ENCODE measurements at regions not wholly inside any gene's neighbourhood (a gene's known extent, or its start where the extent isn't known, plus 50 kb on each side); places are given as distances from the start of the nearest gene placed in this dataset.

GRCh38 chr2:128409326-128410034, 90.8 kb upstream of the HS6ST1 start:
- no peak for DNase-seq
- TF ChIP-seq CTCF (IDR thresholded peaks at IDR 0.05) = no peak
- POLR2A ChIA-PET = no interaction called here

GRCh38 chr2:128410035-128410757, 91.5 kb upstream of the HS6ST1 start:
- Histone ChIP-seq H3K9me3 (ENCODE audit: control insufficient read depth in 1 of 2, insufficient read depth in 1 of 2, low read length in 2 of 2) (peaks cover 0 to 10% of the 10 kb centered on the region in 2 experiments), H3K4me3 (ENCODE audit: low read length) (no peak overlapping the region), H3K27me3 (ENCODE audit: control insufficient read depth in 1 of 2, insufficient read depth in 2 of 2, low read length in 2 of 2) (no peaks in the 10 kb centered on the region), H3K27ac (ENCODE audit: low read depth in 1 of 2, low read length in 2 of 2) (no peak overlapping the region), H3K36me3 (ENCODE audit: insufficient read depth, low read length) (no peaks in the 10 kb centered on the region), H3K4me1 (ENCODE audit: insufficient read depth, low read length) (no peaks in the 10 kb centered on the region)
- Mint-ChIP-seq H3K27ac (no peak overlapping the region), H3K9me3 (no peaks in the 10 kb centered on the region), H3K4me3 (no peak overlapping the region), H3K27me3 (no peaks in the 10 kb centered on the region), H3K36me3 (ENCODE audit: low read depth) (no peaks in the 10 kb centered on the region), H3K4me1 (ENCODE audit: low read depth) (no peaks in the 10 kb centered on the region)
- intact Hi-C loops (cut with DNase I, micrococcal nuclease) = no loop called here
- DNase-seq = no peak
- no peak for TF ChIP-seq CTCF (IDR thresholded peaks at IDR 0.05)
- ChIA-PET CTCF (no interaction called here), POLR2A (no interaction called here)
- ATAC-seq (ENCODE audit: poor library complexity) = no peak

More at GRCh38 chr2:128409326-128410034, 90.8 kb upstream of the HS6ST1 start:
- Mint-ChIP-seq H3K27ac (no peak overlapping the region), H3K9me3 (no peaks in the 10 kb centered on the region), H3K4me1 (ENCODE audit: low read depth) (no peaks in the 10 kb centered on the region), H3K36me3 (ENCODE audit: low read depth) (no peaks in the 10 kb centered on the region), H3K27me3 (no peaks in the 10 kb centered on the region), H3K4me3 (no peak overlapping the region)
- Histone ChIP-seq H3K27ac (ENCODE audit: low read depth in 1 of 2, low read length in 2 of 2) (no peak overlapping the region), H3K9me3 (ENCODE audit: control insufficient read depth in 1 of 2, insufficient read depth in 1 of 2, low read length in 2 of 2) (peaks cover 0 to 10% of the 10 kb centered on the region in 2 experiments), H3K27me3 (ENCODE audit: control insufficient read depth in 1 of 2, insufficient read depth in 2 of 2, low read length in 2 of 2) (no peaks in the 10 kb centered on the region), H3K4me1 (ENCODE audit: insufficient read depth, low read length) (no peaks in the 10 kb centered on the region), H3K4me3 (ENCODE audit: low read length) (no peak overlapping the region), H3K36me3 (ENCODE audit: insufficient read depth, low read length) (no peaks in the 10 kb centered on the region)
- CTCF ChIA-PET = no interaction called here
- no peak for ATAC-seq (ENCODE audit: poor library complexity)
- intact Hi-C loops (cut with DNase I, micrococcal nuclease) = no loop called here

GRCh38 chr2:128410758-128411215, 92.1 kb upstream of the HS6ST1 start:
- Mint-ChIP-seq H3K4me3 (no peak overlapping the region), H3K36me3 (ENCODE audit: low read depth) (no peaks in the 10 kb centered on the region), H3K27me3 (no peaks in the 10 kb centered on the region), H3K4me1 (ENCODE audit: low read depth) (no peaks in the 10 kb centered on the region), H3K27ac (no peak overlapping the region), H3K9me3 (no peaks in the 10 kb centered on the region)
- CTCF ChIA-PET = no interaction called here
- H3K4me3 ChIP-seq (ENCODE audit: low read length) = no peak overlapping the region
- no peaks in the 10 kb centered on the region for H3K27me3 ChIP-seq (ENCODE audit: control insufficient read depth in 1 of 2, insufficient read depth in 2 of 2, low read length in 2 of 2)
- no peak for TF ChIP-seq CTCF (IDR thresholded peaks at IDR 0.05)
- no peak for ATAC-seq (ENCODE audit: poor library complexity)
- intact Hi-C loops (cut with DNase I, micrococcal nuclease) = no loop called here
- no peak overlapping the region for H3K27ac ChIP-seq (ENCODE audit: low read depth in 1 of 2, low read length in 2 of 2)
- no peak for DNase-seq
- no peaks in the 10 kb centered on the region for H3K36me3 ChIP-seq (ENCODE audit: insufficient read depth, low read length)
- POLR2A ChIA-PET = no interaction called here
- H3K4me1 ChIP-seq (ENCODE audit: insufficient read depth, low read length) = no peaks in the 10 kb centered on the region
- H3K9me3 ChIP-seq (ENCODE audit: control insufficient read depth in 1 of 2, insufficient read depth in 1 of 2, low read length in 2 of 2) = peaks cover 0 to 10% of the 10 kb centered on the region in 2 experiments

Measured in CD4-positive, alpha-beta T cell (primary cell).